ENCODE measurements at regions not wholly inside any gene's neighbourhood (a gene's known extent, or its start where the extent isn't known, plus 50 kb on each side); places are given as distances from the start of the nearest gene placed in this dataset.

- TF ChIP-seq HLTF (IDR thresholded peaks at IDR 0.05): no peak
- TF ChIP-seq USF1 (CRISPR knock-in tag; IDR thresholded peaks at IDR 0.05): no peak
- TF ChIP-seq GATA2 (CRISPR knock-in tag; IDR thresholded peaks at IDR 0.05): no peak
- TF ChIP-seq ZNF830 (CRISPR knock-in tag; IDR thresholded peaks at IDR 0.05): no peak
- TF ChIP-seq ZNF512 (tag; IDR thresholded peaks at IDR 0.05): no peak
- no peak for TF ChIP-seq POLR2A (conservative IDR thresholded peaks at IDR 0.05)
- no peak for TF ChIP-seq SMARCA4 (IDR thresholded peaks at IDR 0.05)
- no peak for TF ChIP-seq EP300 (IDR thresholded peaks at IDR 0.05; ENCODE audit: low read length)
- TF ChIP-seq CTCF (IDR thresholded peaks at IDR 0.05 in 2 of 3, conservative IDR thresholded peaks at IDR 0.05 in 1 of 3; ENCODE audit: insufficient read depth in 2 of 3, low read depth in 1 of 3, low read length in 3 of 3): no peak
- no peak for TF ChIP-seq ZKSCAN3 (CRISPR knock-in tag; IDR thresholded peaks at IDR 0.05)
- no peak for TF ChIP-seq RBM17 (IDR thresholded peaks at IDR 0.05; ENCODE audit: borderline replicate concordance, low read depth, low read length)
- TF ChIP-seq ZNF584 (CRISPR knock-in tag; IDR thresholded peaks at IDR 0.05; ENCODE audit: low read depth): no peak
- no peak for TF ChIP-seq MXD1 (CRISPR knock-in tag; IDR thresholded peaks at IDR 0.05; ENCODE audit: borderline replicate concordance, poor library complexity, severe bottlenecking)
- no peak for TF ChIP-seq SP2 (IDR thresholded peaks at IDR 0.05; ENCODE audit: extremely low read depth, low read depth, low read length, poor library complexity, severe bottlenecking)
Observed at GRCh38 chr12:131430158-131430742, 280.6 kb upstream of the SFSWAP start.
